ENCODE measurements at regions not wholly inside any gene's neighbourhood (a gene's known extent, or its start where the extent isn't known, plus 50 kb on each side); places are given as distances from the start of the nearest gene placed in this dataset.

DNA sequence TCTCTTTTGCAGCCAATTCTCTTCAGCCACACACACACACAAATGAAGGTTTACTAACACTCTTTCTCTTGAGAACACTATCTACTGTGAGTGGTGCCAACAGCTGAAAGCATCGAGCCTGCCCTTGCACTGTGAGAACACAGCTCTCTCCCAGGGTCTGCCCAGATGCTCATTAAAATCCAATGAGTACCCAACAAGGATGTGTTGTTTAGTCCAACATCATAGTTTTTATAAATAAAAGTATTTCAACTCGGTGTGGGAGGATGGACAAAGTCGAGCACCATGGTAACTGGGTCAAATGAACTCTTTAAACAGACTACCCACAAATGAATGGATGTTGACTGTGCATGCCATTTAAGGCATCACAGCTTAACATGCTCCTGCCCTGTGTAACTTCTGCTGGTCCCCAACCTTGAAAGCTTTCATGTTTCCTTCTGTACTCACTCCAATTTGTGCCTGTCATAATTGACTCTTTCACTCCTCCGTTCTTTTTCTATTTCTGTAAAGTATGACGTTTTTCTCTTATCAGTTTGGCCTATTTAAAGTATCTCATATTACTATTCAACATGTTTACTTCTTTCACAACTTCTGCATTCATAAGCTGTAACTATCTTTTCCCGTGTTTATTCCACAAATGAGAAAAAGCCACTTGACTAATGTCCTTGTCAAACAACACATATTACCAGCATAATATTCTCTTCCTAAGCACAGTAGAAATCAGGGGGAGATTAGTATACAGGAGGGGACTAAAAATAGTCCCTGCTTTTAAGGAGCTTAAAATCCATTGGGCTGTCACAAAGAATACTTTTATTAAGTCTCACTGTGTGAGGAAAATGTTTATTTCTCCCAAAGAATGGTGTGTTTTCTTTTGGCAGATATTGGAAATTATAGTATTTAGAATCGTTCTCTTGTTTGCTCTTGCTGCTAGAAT lies 215.4 kb downstream of the RFPL4B start:
- no peaks in the 10 kb centered on the region for H3K27me3 ChIP-seq
- peaks cover 0 to 18% (median 7%) of the 10 kb centered on the region in 9 donors for H3K4me1 ChIP-seq
- DNase-seq (no peak), ATAC-seq (peak in 3 of 8 donors; percentile 45 to 74 (median 65))
- WGBS, 2 donors = 31 to 32% methylated on average over 7 of the region's 7 CpGs
- TF ChIP-seq, protein P1, sequence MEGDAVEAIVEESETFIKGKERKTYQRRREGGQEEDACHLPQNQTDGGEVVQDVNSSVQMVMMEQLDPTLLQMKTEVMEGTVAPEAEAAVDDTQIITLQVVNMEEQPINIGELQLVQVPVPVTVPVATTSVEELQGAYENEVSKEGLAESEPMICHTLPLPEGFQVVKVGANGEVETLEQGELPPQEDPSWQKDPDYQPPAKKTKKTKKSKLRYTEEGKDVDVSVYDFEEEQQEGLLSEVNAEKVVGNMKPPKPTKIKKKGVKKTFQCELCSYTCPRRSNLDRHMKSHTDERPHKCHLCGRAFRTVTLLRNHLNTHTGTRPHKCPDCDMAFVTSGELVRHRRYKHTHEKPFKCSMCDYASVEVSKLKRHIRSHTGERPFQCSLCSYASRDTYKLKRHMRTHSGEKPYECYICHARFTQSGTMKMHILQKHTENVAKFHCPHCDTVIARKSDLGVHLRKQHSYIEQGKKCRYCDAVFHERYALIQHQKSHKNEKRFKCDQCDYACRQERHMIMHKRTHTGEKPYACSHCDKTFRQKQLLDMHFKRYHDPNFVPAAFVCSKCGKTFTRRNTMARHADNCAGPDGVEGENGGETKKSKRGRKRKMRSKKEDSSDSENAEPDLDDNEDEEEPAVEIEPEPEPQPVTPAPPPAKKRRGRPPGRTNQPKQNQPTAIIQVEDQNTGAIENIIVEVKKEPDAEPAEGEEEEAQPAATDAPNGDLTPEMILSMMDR (IDR thresholded peaks at IDR 0.05) = no peak
- peak overlapping the region in 1 of 10 donors; percentile 27 for H3K27ac ChIP-seq
- no peaks in the 10 kb centered on the region for H3K9me3 ChIP-seq
- H3K36me3 ChIP-seq = no peaks in the 10 kb centered on the region
- intact Hi-C loops (cut with DNase I) = no loop called here
- no peak overlapping the region for H3K4me3 ChIP-seq

DNA sequence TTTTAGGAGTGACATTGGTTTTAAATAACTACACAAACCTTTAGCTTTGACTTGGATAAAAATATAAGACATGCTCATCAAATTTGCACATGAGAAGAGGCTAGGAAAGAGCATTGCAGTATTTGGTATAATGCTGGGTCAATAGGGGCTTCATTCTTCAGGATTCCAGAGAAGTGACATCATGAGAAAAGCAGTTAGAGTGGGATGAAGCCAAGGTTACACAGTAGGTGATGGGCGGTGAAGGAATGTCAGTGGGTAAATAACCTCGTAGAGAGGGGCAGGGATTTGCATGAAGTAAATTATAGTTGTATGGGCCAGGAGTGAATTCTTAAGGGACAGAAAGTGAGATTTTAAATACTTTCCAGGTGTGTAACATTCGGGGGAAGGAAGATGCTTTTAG lies 216.2 kb downstream of the RFPL4B start:
- Histone ChIP-seq H3K27me3 (no peaks in the 10 kb centered on the region), H3K27ac (no peak overlapping the region), H3K36me3 (no peaks in the 10 kb centered on the region), H3K4me1 (peaks cover 0 to 18% (median 7%) of the 10 kb centered on the region in 9 donors), H3K4me3 (no peak overlapping the region), H3K9me3 (no peaks in the 10 kb centered on the region)
- intact Hi-C loops (cut with DNase I) = no loop called here
- WGBS, 2 donors = 43 to 53% methylated on average over 3 of the region's 3 CpGs
- DNase-seq (no peak), ATAC-seq (no peak)
- TF ChIP-seq, protein P1 (IDR thresholded peaks at IDR 0.05) = no peak

DNA sequence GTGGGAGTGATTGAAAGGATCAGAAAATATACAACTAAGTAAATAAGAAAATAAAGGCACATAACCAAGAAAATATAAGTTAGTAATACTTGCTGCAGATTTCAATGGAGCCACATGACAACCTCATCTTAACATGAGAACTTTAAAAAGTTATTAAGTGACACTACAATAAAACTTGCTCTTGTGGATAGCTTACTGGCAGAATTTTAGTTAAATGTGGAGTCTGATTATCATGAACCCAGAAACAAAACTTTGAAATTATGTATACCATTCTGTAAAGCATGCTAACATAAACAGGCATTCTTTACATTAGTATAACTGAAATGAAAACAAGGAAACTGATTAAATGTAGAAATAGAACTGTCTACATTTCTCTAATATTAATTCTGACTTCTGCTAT lies 220.9 kb downstream of the RFPL4B start:
- no peaks in the 10 kb centered on the region for H3K9me3 ChIP-seq
- DNase-seq = no peak

DNA sequence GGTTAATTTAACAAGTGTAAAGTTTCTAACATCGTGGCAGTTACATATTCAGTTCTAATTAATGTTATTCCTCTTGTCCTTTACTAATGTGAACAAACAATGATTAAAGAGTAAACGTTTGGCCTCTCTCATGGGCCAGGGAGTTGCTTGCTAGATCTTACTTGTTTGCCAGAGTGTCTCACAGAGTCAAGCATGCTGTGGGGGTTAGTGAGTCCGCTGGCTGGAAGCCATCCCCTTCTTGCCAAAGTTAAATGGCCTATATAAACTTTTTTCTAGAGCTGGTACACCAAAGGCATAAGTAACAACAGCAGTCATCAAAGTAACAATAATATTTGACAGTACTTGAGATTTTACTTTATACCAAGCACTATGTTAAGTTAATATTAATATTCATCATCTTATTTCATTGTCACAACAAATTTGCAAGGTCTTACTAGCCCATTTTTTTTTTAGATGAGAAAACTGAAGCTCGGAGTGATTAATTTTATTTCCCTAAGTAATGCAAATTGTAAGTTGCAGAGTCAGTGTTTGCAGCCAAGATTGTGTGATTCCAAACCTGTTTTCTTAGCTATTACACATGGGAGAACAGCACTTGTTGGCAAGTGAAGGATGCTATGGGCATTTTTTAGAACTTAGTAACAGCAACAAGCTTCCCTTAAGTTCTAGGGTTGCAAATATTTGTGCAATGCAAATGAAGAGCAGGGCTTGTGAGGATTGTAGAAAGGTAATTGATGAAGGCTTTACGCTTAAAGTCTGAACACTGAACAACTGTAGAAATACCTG lies 224.5 kb downstream of the RFPL4B start:
- Histone ChIP-seq H3K9me3 (no peaks in the 10 kb centered on the region), H3K36me3 (no peaks in the 10 kb centered on the region), H3K4me3 (no peak overlapping the region), H3K4me1 (no peaks in the 10 kb centered on the region), H3K27ac (peak overlapping the region in 2 of 10 donors; percentile 7 to 14), H3K27me3 (no peaks in the 10 kb centered on the region)
- DNase-seq (peak; percentile 15 to 19), ATAC-seq (peak in 3 of 8 donors; percentile 29 to 70 (median 65))
- TF ChIP-seq, protein P1 (IDR thresholded peaks at IDR 0.05) = no peak
- 62 to 68% methylated on average over 5 of the region's 5 CpGs for WGBS, 2 donors
- intact Hi-C loops (cut with DNase I) = no loop called here

More for the DNA sequence above, 220.9 kb downstream of the RFPL4B start:
- TF ChIP-seq, protein P1 (IDR thresholded peaks at IDR 0.05) = no peak
- H3K27me3 ChIP-seq = no peaks in the 10 kb centered on the region
- H3K4me1 ChIP-seq = peaks cover 0 to 7% (median 4%) of the 10 kb centered on the region in 9 donors
- no peak overlapping the region for H3K4me3 ChIP-seq
- intact Hi-C loops (cut with DNase I) = no loop called here
- no peak for ATAC-seq
- no peak overlapping the region for H3K27ac ChIP-seq
- H3K36me3 ChIP-seq = no peaks in the 10 kb centered on the region
